ENCODE measurements at regions not wholly inside any gene's neighbourhood (a gene's known extent, or its start where the extent isn't known, plus 50 kb on each side); places are given as distances from the start of the nearest gene placed in this dataset.
"Not testable (repeated sequence)": the region's sequence is repeated elsewhere in the genome, so short reads cannot be mapped to it uniquely, and the experiment has no call there.

DNA sequence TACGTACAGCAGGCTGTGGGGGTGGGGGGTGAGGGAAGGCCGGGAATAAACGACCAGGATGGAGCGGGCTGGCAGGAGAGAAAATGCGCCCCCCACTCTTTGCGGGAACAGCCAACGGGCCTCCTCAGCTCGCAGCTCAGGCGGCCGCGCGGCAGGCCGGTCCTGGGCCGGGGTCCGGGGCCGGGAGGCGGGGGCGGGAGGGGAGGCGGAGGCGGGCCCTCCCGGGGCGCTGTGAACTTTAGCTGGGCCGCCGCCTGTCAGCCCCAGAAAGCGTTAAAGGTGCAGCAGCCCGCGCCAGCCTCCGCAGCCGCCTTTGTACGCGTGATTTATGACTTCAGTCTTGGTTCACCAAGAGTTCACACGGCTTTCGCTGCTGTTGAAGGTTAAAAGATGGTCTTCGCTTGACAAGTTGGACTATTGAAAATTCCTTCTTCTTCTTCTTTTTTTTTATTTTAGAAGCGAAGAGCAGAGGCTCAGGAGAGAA lies 466.0 kb upstream of the ZNG1F start:
- H3K9me3 Mint-ChIP-seq, H3K27me3 Mint-ChIP-seq, H3K4me3 Mint-ChIP-seq, H3K27ac Mint-ChIP-seq, H3K36me3 Mint-ChIP-seq, H3K4me1 Mint-ChIP-seq: not testable (repeated sequence)

DNA sequence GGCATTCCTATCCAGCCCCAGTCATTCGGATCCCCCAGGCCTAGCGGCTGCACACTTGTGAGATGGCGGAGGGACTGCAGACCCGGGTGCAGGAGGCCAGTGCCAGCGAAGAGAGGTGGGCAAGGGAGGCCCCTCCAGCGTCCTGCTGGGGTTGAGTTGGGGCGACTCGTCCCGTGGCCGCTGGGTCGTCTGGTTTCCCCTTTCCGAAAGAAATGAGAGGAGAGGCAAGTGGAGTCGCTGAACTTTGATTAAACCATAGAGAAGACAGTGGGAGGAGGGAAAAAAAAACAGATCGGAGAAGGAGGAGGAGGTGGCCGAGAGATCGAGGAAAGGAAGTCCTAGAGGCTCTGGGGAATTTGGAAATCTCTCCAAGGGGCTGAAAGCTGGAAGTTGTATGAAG lies 465.2 kb upstream of the ZNG1F start:
- H3K27ac Mint-ChIP-seq, H3K9me3 Mint-ChIP-seq, H3K4me3 Mint-ChIP-seq, H3K4me1 Mint-ChIP-seq, H3K27me3 Mint-ChIP-seq, H3K36me3 Mint-ChIP-seq: not testable (repeated sequence)

DNA sequence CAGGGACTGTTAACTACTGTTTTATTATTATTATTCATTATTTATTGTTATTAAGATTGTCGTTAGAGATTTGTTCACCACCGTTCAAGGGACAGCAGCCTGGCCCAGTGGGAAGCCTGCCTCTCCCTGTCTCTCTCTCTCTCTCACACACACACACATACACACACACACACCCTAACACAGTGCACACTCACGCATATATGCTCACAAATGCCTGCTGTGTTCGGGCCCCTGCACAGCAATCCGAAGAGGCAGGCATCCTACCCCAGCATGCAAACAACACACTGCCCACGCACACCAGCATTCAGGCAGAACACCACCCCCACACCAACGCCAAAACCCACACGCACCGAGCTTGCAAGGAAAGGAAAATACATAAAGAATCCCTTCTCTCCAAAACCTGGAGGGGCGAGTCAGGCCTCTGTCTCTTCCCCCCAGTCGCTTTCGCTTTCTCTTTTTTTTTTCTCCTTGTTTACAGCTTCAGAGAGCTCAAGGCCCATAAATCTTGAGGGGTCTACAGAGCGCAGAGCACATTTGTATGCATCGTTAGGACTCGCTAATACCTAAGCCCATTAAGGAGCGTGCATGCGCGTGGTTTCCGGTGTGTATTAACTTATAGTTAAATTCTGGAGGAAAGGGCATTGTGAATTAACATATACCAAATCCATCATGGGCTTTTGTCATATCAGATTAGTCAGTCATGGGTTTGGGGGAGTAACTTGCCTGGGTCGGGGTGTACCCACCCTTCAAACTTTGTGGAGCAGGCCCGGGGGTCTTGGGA lies 464.6 kb upstream of the ZNG1F start:
- H3K4me3 Mint-ChIP-seq, result not testable (repeated sequence)

DNA sequence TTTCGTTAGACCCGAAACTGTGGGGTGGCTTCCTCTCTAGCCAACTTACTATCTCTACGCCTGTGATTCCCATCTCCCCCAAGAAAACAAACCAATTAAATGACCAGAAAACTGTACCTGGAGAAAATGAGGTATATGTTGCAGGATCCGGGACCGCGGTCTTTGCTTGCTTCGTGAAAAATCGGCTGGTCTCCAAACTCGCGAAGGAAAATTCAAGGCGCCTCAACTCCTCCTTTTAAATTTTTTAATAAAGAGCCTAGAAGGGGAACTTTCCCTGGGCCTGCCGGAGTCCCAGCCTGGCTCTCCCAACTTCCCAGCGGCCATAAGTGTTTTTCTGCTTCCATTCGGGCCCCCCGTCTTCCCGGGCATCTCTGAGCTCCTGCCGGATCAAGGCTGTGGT lies 463.7 kb upstream of the ZNG1F start:
- H3K27ac Mint-ChIP-seq, H3K9me3 Mint-ChIP-seq, H3K4me3 Mint-ChIP-seq, H3K36me3 Mint-ChIP-seq, H3K4me1 Mint-ChIP-seq, H3K27me3 Mint-ChIP-seq: not testable (repeated sequence)

More for the DNA sequence above, 464.6 kb upstream of the ZNG1F start:
- not testable (repeated sequence) for H3K27me3 Mint-ChIP-seq, H3K27ac Mint-ChIP-seq, H3K4me1 Mint-ChIP-seq, H3K9me3 Mint-ChIP-seq, H3K36me3 Mint-ChIP-seq

DNA sequence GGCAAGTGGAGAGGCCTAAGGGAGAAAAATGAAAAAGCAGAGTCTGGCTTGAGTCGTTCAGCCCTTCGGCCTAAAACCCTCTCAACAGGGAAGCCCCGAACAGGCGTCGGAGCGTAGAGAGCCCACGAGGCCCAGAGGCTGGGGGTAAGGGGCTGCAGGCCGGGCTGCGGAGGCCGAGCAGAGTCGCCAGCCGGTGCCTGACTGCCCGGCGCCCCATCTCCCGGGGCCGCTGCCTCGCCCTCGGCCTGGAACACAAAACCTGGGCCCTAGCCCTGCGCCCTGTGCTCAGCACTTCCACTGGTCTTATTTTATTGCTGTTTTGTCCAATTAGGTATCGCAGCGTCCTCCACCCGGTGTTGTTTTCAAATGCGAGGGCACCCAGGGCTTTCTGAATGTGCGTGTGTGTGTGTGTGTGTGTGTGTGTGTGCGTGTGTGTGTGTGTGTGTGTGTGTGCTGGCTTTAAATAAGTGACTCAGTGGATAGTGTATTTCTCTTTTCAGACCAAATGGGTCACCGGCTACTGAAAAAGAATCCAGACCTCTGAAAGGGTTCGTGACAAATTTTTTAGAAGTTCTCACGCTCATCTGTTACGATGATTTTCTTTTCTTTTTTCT lies 463.1 kb upstream of the ZNG1F start:
- not testable (repeated sequence) for H3K27ac Mint-ChIP-seq, H3K9me3 Mint-ChIP-seq, H3K4me1 Mint-ChIP-seq, H3K27me3 Mint-ChIP-seq, H3K36me3 Mint-ChIP-seq, H3K4me3 Mint-ChIP-seq

DNA sequence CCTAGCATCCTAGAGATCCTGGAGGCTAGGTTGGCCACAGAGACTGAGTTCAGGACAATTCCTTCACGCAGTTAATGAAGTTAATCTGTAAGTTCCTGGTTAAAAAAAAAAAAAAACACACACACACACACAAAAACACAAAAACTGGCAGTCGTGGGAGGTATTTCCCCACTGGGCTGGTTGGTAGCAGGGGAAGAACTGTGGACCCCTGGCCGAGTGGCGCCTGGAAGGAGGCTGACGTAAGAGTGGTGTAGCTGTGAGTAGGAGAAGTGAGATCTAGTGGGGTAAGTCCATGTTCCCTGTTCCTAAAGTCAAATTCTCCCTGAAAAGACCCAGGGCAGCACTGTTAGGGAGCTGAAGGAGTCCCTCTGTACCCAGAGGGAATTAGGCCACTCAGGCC lies 461.0 kb upstream of the ZNG1F start:
- H3K4me3 Mint-ChIP-seq, H3K36me3 Mint-ChIP-seq, H3K27me3 Mint-ChIP-seq, H3K27ac Mint-ChIP-seq, H3K4me1 Mint-ChIP-seq, H3K9me3 Mint-ChIP-seq: not testable (repeated sequence)

DNA sequence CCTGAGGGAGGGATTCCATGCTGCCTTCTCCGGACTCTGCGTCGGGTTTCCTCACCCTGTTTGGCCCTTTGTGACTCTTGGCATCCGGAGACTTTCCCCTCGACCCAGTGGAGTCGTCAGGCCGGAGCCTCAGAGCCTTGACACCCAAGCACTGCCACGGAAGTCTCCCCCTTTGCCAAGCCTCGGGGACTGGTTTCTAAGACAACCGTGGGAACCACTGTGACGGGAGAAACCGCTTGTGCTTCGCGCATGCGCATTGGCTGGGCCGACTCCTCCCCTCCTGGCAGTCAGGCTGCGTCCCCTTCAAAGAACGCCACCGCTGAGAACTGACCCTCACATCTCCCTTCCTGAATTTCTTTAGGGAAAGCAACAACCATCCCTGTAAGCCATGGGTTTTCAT lies 459.4 kb upstream of the ZNG1F start:
- H3K4me3 Mint-ChIP-seq, H3K4me1 Mint-ChIP-seq, H3K27me3 Mint-ChIP-seq, H3K27ac Mint-ChIP-seq, H3K36me3 Mint-ChIP-seq, H3K9me3 Mint-ChIP-seq: not testable (repeated sequence)

DNA sequence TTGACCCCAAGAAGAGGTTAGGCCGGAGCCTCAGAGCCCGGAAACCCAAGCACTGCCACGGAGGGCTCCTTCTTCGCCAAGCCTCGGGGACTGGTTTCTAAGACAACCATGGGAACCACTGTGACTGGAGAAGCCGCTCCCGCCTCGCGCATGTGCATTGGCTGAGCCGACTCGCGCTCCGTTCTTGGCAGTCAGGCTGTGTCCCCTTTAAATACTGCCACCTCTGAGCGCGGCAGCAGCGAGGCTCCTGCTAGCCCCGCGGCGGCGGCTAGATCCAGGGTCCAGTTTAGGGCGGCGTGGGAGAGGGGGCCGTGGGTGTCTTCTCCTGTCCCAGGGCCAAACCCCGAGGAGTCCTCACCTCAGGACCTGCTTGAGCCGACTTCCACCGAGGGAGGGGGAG lies 457.1 kb upstream of the ZNG1F start:
- H3K9me3 Mint-ChIP-seq, H3K27ac Mint-ChIP-seq, H3K4me1 Mint-ChIP-seq, H3K4me3 Mint-ChIP-seq, H3K27me3 Mint-ChIP-seq, H3K36me3 Mint-ChIP-seq: not testable (repeated sequence)

DNA sequence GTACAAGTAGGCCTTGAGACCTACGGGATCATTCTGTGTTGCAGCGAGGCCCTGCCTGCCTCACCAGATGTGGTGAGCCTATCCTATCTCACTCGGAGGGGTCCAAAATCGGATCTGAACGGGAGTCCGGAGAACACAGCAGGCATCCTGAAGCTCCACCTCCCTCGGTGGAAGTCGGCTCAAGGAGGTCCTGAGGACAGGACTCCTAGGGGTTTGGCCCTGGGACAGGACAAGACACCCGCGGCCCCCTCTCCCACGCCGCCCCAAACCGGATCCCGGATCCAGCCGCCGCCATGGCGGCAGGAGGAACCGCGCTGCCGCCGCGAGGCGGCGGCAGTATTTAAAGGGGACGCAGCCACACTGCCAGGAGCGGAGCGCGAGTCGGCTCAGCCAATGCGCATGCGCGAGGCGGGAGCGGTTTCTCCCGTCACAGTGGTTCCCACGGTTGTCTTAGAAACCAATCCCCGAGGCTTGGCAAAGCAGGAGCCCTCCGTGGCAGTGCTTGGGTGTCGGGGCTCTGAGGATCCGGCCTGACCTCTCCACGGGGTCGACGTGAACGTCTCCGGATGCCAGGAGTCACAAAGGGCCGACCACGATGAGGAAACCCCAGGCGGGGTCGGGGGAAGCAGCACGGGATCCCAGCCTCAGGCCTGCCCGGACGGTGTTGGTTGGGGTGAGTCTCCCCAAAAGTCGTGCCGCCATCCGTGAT lies 454.6 kb upstream of the ZNG1F start:
- H3K27me3 Mint-ChIP-seq, H3K4me1 Mint-ChIP-seq, H3K36me3 Mint-ChIP-seq, H3K27ac Mint-ChIP-seq, H3K9me3 Mint-ChIP-seq, H3K4me3 Mint-ChIP-seq: not testable (repeated sequence)

DNA sequence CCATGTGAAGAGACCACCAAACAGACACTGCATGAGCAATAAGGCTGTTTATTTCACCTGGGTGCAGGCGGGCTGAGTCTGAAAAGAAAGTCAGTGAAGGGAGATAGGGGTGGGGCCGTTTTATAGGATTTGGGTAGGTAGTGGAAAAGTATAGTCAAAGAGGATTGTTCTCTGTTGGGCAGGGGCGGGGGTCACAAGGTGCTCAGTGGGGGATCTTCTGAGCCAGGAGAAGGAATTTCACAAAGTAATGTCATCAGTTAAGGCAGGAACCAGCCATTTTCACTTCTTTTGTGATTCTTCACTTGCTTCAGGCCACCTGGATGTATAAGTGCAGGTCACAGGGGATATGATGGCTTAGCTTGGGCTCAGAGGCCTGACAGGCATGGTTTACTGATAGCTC lies 444.6 kb upstream of the ZNG1F start:
- H3K27me3 Mint-ChIP-seq, H3K27ac Mint-ChIP-seq, H3K9me3 Mint-ChIP-seq, H3K4me3 Mint-ChIP-seq, H3K36me3 Mint-ChIP-seq, H3K4me1 Mint-ChIP-seq: not testable (repeated sequence)

DNA sequence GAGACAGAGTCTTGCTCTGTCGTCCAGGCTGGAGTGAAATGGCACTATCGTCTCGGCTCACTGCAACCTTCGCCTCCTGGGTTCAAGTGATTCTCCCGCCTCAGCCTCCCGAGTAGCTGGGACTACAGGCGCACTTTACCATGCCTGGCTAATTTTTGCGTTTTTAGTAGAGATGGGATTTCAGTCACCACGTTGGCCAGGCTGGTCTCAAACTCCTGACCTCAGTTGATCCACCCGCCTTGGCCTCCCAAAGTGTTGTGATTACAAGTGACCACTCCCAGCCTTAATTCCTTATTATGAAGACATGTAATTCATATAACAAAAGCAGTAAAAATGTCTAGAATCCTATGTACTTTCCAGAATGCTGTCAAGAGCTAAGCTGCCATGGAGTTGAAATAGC lies 434.5 kb upstream of the ZNG1F start:
- not testable (repeated sequence) for H3K27me3 Mint-ChIP-seq, H3K9me3 Mint-ChIP-seq, H3K4me3 Mint-ChIP-seq, H3K27ac Mint-ChIP-seq, H3K36me3 Mint-ChIP-seq, H3K4me1 Mint-ChIP-seq

DNA sequence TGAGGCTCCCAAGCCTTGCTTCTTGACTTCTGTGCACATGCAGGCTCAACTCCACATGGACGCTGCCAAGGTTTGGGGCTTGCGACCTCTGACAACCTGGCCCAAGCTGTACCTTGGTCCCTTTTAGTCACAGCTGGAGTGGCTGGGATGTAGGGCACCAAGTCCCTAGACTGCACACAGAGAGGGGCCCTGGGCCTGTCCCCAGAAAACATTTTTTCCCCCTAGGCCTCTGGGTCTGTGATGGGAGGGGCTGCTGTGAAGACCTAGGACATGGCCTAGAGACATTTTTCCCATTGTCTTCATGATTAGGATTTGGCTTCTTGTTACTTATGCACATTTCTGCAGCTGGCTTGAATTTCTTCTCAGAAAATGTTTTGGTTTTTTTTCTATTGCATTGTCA lies 430.1 kb upstream of the ZNG1F start:
- not testable (repeated sequence) for H3K4me3 Mint-ChIP-seq, H3K9me3 Mint-ChIP-seq, H3K27ac Mint-ChIP-seq, H3K27me3 Mint-ChIP-seq, H3K4me1 Mint-ChIP-seq, H3K36me3 Mint-ChIP-seq

DNA sequence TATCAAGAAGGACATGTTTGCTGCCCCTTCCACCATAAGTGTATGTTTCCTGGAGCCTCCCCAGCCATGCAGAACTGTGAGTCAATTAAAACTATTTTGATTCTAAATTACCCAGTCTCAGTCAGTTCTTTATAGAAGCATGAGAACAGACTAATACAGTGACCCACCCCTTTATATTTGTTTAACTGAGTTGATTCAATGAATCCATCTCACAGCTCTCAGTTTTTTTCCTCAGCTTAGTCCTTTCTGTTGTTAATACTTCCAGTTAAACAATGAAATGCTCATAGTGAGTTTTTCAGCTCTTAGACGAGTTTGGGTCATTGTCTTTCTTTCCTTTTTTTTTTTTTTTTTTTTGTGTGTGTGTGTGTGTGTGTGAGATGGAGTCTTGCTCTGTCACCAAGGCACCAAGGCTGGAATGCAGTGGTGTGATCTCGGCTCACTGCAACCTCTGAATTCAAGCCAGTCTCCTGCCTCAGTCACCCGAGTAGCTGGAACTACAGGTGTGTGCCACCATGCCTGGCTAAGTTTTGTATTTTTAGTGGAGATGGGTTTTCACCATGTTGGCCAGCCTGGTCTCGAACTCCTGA lies 417.9 kb upstream of the ZNG1F start:
- H3K27ac Mint-ChIP-seq, H3K4me1 Mint-ChIP-seq, H3K9me3 Mint-ChIP-seq, H3K36me3 Mint-ChIP-seq, H3K4me3 Mint-ChIP-seq, H3K27me3 Mint-ChIP-seq: not testable (repeated sequence)

DNA sequence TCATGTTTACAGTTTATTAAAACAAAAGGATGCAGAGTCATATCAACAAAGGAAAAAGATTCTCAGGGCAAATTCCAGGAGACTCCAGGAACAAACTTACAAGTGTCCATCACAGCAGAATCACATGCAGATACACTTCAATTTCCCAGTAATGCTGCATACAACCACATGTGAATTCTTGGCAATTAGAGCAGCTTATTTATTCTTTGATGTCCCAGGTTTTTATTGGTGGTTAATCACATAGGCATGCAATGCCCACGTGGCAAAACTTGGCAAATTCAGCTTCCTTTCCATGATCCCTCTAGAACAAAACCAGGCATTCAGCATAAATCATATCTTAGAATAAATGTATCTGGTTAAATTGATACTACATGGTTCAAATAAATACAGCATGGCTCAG lies 376.5 kb upstream of the ZNG1F start:
- not testable (repeated sequence) for H3K4me3 Mint-ChIP-seq, H3K4me1 Mint-ChIP-seq, H3K9me3 Mint-ChIP-seq, H3K27me3 Mint-ChIP-seq, H3K36me3 Mint-ChIP-seq, H3K27ac Mint-ChIP-seq

Measured in activated naive CD4-positive, alpha-beta T cell treated with anti-CD3 and anti-CD28 coated beads, Interleukin-2, amount 50 U/mL, for 24 hours (primary cell).